ENCODE measurements at regions not wholly inside any gene's neighbourhood (a gene's known extent, or its start where the extent isn't known, plus 50 kb on each side); places are given as distances from the start of the nearest gene placed in this dataset.

GRCh38 chr19:56930647-56931535 lies 90.4 kb upstream of the PEG3 start:
- no peak for TF ChIP-seq POLR2A (IDR thresholded peaks at IDR 0.05)
- no peak for TF ChIP-seq EP300 (IDR thresholded peaks at IDR 0.05)
- TF ChIP-seq CTCF (IDR thresholded peaks at IDR 0.05), result no peak
- Histone ChIP-seq H3K27me3 (no peaks in the 10 kb centered on the region), H3K27ac (no peak overlapping the region), H3K36me3 (no peaks in the 10 kb centered on the region), H3K4me1 (no peaks in the 10 kb centered on the region), H3K4me3 (no peak overlapping the region), H3K9me3 (peaks cover 0 to 48% (median 0%) of the 10 kb centered on the region in 4 donors)
- no peak for DNase-seq (ENCODE audit: low spot score in 2 of 2)
- 42 to 45% methylated on average over 5 of the region's 5 CpGs for WGBS, 2 donors

- Histone ChIP-seq H3K36me3 (no peaks in the 10 kb centered on the region), H3K27ac (no peak overlapping the region), H3K4me3 (no peak overlapping the region), H3K4me1 (no peaks in the 10 kb centered on the region), H3K27me3 (no peaks in the 10 kb centered on the region), H3K9me3 (peaks cover 0 to 46% (median 0%) of the 10 kb centered on the region in 4 donors)
- DNase-seq (ENCODE audit: low spot score in 2 of 2), result no peak
- 73 to 75% methylated on average over 13 of the region's 13 CpGs for WGBS, 2 donors
- TF ChIP-seq POLR2A (IDR thresholded peaks at IDR 0.05) (no peak), CTCF (IDR thresholded peaks at IDR 0.05) (no peak), EP300 (IDR thresholded peaks at IDR 0.05) (no peak)
These were observed 92.6 kb upstream of the PEG3 start for GRCh38 chr19:56933014-56933705.

- Histone ChIP-seq H3K36me3 (no peaks in the 10 kb centered on the region), H3K4me1 (no peaks in the 10 kb centered on the region), H3K27ac (no peak overlapping the region), H3K9me3 (peaks cover 0 to 46% (median 0%) of the 10 kb centered on the region in 4 donors), H3K4me3 (no peak overlapping the region), H3K27me3 (no peaks in the 10 kb centered on the region)
- DNase-seq (ENCODE audit: low spot score in 2 of 2), result no peak
- WGBS, 2 donors, result 84 to 86% methylated on average over 9 of the region's 9 CpGs
- TF ChIP-seq CTCF (IDR thresholded peaks at IDR 0.05), result no peak
- no peak for TF ChIP-seq EP300 (IDR thresholded peaks at IDR 0.05)
- no peak for TF ChIP-seq POLR2A (IDR thresholded peaks at IDR 0.05)
These were observed 94.0 kb upstream of the PEG3 start for GRCh38 chr19:56934438-56935090.

- TF ChIP-seq POLR2A (IDR thresholded peaks at IDR 0.05), result no peak
- WGBS, 2 donors, result 85 to 87% methylated on average over 11 of the region's 11 CpGs
These were observed 99.4 kb upstream of the PEG3 start for GRCh38 chr19:56939951-56940350.

GRCh38 chr19:56942756-56943155 lies 102.2 kb upstream of the PEG3 start:
- peaks cover 0 to 62% (median 0%) of the 10 kb centered on the region in 4 donors for H3K9me3 ChIP-seq
- WGBS, 2 donors, result 57 to 58% methylated on average over 17 of the region's 17 CpGs
- H3K36me3 ChIP-seq, result no peaks in the 10 kb centered on the region
- no peaks in the 10 kb centered on the region for H3K27me3 ChIP-seq
- H3K4me3 ChIP-seq, result no peak overlapping the region
- no peak for DNase-seq (ENCODE audit: low spot score in 2 of 2)
- TF ChIP-seq POLR2A (IDR thresholded peaks at IDR 0.05), result no peak
- TF ChIP-seq CTCF (IDR thresholded peaks at IDR 0.05), result no peak
- TF ChIP-seq EP300 (IDR thresholded peaks at IDR 0.05), result no peak
- no peaks in the 10 kb centered on the region for H3K4me1 ChIP-seq
- no peak overlapping the region for H3K27ac ChIP-seq

More at GRCh38 chr19:56939951-56940350, 99.4 kb upstream of the PEG3 start:
- H3K4me1 ChIP-seq, result no peaks in the 10 kb centered on the region
- no peaks in the 10 kb centered on the region for H3K27me3 ChIP-seq
- H3K9me3 ChIP-seq, result peaks cover 0 to 56% (median 0%) of the 10 kb centered on the region in 4 donors
- no peak overlapping the region for H3K4me3 ChIP-seq
- no peak overlapping the region for H3K27ac ChIP-seq
- H3K36me3 ChIP-seq, result no peaks in the 10 kb centered on the region
- DNase-seq (ENCODE audit: low spot score in 2 of 2), result no peak

Measured in tibial nerve (tissue), 4 donors.